Fibroblast of the aortic adventitia (primary cell): ENCODE measurements at regions not wholly inside any gene's neighbourhood (a gene's known extent, or its start where the extent isn't known, plus 50 kb on each side); places are given as distances from the start of the nearest gene placed in this dataset.
"Not testable (repeated sequence)": the region's sequence is repeated elsewhere in the genome, so short reads cannot be mapped to it uniquely, and the experiment has no call there.

Experiments
- DNase-seq: peaks from one replicate; pipeline ENCODE4 v3.0.0-alpha.2; 2010; ENCODE audit warnings: low read depth
- H3K4me3 ChIP-seq: 2 replicates; pipeline ENCODE4 v1.5.1; 2011; ENCODE audit warnings: low read depth, mild to moderate bottlenecking, control low read depth, low read length, moderate library complexity
- CTCF ChIP-seq: IDR thresholded peaks from 2 replicates; pipeline ENCODE4 v1.5.1; 2011; ENCODE audit warnings: mild to moderate bottlenecking, low read length, control low read depth, inconsistent platforms; ENCODE audit not compliant: insufficient read depth

- H3K4me3 ChIP-seq: no peak overlapping the region
- no peak for DNase-seq
- no peak for TF ChIP-seq CTCF
Observed at GRCh38 chr3:86887876-86888275, 103.1 kb downstream of the VGLL3 start.

GRCh38 chr3:86880066-86880465 is 110.9 kb downstream of the VGLL3 start:
- no peak for DNase-seq
- H3K4me3 ChIP-seq: no peak overlapping the region
- no peak for TF ChIP-seq CTCF

- H3K4me3 ChIP-seq, DNase-seq: not testable (repeated sequence)
Observed at GRCh38 chr3:86876504-86877181, 114.3 kb downstream of the VGLL3 start.

GRCh38 chr3:86874790-86875189 is 116.2 kb downstream of the VGLL3 start:
- not testable (repeated sequence) for DNase-seq, H3K4me3 ChIP-seq

GRCh38 chr3:86869566-86869965 is 121.4 kb downstream of the VGLL3 start:
- H3K4me3 ChIP-seq: no peak overlapping the region
- no peak for TF ChIP-seq CTCF
- no peak for DNase-seq

- no peak overlapping the region for H3K4me3 ChIP-seq
- peak; percentile 44 for DNase-seq
- no peak for TF ChIP-seq CTCF
Observed at GRCh38 chr3:86867982-86868381, 123.0 kb downstream of the VGLL3 start.

- DNase-seq: peak; percentile 47
- no peak overlapping the region for H3K4me3 ChIP-seq
Observed at GRCh38 chr3:86865506-86865905, 125.4 kb downstream of the VGLL3 start.

More at GRCh38 chr3:86865506-86865905, 125.4 kb downstream of the VGLL3 start:
- TF ChIP-seq CTCF: no peak
